Body of pancreas (tissue), 4 donors: ENCODE measurements at regions not wholly inside any gene's neighbourhood (a gene's known extent, or its start where the extent isn't known, plus 50 kb on each side); places are given as distances from the start of the nearest gene placed in this dataset.

Experiments
- POLR2A ChIP-seq, 3 donors: fragments of 450-650 bp; IDR thresholded peaks; one replicate each; pipeline ENCODE4 v1.6.1; 2016; ENCODE audit warnings: antibody characterized with exemption in 3 of 3, mild to moderate bottlenecking in 2 of 3
- TF ChIP-seq, protein P1 (sequence below), 7 experiments: fragments of 450-650 bp in 4 of 7; fragments of 200-600 bp in 3 of 7; sonication (generic) in 3 of 7; IDR thresholded peaks; one replicate each; pipeline ENCODE4 v1.5.1; 2016 to 2019; ENCODE audit warnings: antibody characterized with exemption in 7 of 7

DNA sequence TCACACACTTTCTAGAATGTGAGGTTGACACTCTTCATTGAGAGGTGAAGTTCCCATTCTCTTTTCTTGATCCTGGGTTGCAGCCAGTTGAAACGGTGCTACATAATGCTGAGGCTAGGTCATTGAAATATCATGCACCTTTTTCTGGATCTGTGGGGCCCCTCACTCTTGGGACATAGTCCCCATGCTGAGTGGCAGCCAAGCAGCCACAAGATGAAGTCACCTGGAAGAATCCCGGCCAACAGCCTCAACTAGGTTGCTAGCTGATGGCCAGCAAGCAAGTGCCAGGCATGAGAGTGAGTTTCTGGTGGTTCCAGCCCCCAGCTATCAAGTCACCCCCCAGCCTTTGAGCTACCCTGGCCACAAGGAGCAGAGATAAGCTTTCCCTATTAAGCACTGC, 148.5 kb upstream of the TSHZ3 start:
- TF ChIP-seq, protein P1, sequence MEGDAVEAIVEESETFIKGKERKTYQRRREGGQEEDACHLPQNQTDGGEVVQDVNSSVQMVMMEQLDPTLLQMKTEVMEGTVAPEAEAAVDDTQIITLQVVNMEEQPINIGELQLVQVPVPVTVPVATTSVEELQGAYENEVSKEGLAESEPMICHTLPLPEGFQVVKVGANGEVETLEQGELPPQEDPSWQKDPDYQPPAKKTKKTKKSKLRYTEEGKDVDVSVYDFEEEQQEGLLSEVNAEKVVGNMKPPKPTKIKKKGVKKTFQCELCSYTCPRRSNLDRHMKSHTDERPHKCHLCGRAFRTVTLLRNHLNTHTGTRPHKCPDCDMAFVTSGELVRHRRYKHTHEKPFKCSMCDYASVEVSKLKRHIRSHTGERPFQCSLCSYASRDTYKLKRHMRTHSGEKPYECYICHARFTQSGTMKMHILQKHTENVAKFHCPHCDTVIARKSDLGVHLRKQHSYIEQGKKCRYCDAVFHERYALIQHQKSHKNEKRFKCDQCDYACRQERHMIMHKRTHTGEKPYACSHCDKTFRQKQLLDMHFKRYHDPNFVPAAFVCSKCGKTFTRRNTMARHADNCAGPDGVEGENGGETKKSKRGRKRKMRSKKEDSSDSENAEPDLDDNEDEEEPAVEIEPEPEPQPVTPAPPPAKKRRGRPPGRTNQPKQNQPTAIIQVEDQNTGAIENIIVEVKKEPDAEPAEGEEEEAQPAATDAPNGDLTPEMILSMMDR (IDR thresholded peaks at IDR 0.05), result no peak
- no peak for TF ChIP-seq POLR2A (IDR thresholded peaks at IDR 0.05)
